ENCODE measurements at regions not wholly inside any gene's neighbourhood (a gene's known extent, or its start where the extent isn't known, plus 50 kb on each side); places are given as distances from the start of the nearest gene placed in this dataset.

DNA sequence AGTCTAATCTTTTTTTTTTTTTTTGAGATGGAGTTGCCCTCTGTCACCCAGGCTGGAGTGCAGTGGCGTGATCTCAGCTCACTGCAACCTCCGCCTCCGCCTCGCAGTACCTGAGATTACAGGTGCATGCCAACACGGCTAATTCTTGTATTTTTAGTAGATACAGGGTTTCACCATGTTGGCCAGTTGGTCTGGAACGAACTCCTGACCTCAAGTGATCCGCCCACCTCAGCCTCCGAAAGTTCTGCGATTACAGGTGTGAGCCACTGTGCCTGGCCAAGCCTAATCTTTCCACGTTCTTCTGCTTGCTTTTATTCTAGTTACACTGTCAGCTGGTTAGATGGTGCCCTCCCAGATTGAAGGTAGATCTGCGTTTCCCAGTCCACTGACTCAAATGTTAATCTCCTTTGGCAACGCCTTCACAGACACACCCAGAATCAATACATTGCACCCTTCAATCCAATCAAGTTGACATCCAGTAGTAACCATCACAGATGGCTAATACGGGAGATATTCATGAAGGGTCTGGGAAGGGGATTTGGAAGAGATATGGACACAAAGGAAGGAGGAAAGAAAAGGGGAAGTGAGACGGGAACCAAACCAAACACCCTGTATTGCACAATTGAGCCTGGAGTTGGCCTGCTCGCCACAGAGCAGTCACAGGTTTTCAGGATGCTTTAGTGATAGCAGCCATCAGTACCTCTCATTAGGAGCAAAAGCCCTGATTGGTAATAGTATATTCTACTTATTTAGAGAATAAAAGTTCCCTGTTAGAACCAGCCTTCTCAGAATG lies 229.8 kb downstream of the PIK3C3 start:
- no peak for DNase-seq (ENCODE audit: low read depth in 2 of 3, low spot score in 2 of 3)

DNA sequence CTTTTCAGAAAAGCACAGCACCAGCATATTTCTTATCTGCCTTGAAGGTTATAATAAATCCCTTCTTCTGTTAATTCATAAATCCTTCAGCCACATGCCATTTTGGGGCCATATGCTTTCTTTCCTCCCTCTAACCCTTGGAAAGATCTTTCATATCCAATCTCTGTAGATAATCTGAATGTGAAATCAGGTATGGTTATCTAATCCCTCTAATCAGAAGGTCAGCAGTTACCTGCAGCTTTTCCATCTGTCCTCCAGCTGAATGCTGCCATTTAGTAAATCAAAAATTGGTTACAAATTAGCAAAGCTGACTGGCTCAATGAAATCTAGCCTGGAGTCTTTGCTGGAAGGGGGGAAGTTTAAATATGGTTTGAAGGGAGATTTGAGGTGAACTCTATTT lies 230.5 kb downstream of the PIK3C3 start:
- DNase-seq (ENCODE audit: low read depth in 2 of 3, low spot score in 2 of 3) = no peak

DNA sequence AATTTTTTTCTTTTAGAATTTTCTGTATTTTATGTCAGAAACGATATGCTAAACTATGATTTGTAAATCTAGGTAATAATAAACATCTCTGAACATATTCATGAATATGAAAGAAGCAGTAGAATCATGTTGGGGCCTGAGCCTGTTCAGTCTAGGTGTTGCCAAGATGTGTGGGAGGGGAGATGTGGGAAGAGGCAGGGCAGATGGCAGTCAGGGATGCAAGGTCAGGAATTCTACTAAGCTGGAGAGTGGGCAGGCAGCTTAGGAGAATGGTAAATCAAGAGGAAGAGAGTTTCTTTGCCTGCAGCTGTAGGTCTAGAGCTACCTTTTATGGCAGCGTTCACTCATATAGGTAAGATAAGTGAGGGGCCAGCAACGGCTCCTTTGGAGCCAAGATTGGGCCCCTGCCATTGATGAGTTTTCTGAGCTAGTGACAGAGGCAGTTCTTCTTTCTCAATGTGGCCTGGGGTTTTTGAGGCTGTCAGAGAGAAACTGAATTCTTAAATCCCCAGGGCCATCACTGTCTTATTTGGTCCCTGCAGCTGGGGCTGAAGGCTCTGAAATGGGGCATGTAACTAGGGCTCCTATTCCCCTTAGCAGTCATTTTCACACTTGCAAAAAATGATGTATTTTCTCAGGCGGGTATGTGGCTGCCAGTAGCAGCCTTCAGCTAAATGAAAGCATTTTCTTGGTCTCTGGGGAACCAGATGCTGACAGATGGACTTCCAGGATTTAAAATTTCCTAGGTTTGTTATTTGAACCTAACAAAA lies 232.8 kb downstream of the PIK3C3 start:
- DNase-seq (ENCODE audit: low read depth in 2 of 3, low spot score in 2 of 3) = no peak

DNA sequence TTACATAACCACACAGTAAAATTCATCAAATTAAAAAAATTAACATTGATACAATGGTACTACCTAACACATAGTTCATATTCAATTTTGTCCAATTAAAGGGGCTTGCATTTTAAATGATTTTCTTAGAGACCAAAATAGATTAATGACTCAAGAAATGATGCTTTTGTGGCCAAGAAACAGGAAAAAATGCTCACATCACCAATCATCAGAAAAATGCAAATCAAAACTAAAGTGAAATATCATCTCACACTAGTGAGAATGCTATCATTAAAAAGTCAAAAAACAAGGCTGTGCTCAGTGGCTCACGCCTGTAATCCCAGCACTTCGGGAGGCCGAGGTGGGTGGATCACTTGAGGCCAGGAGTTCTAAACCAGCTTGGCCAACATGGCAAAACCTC lies 235.6 kb downstream of the PIK3C3 start:
- no peak for DNase-seq (ENCODE audit: low read depth in 2 of 3, low spot score in 2 of 3)

DNA sequence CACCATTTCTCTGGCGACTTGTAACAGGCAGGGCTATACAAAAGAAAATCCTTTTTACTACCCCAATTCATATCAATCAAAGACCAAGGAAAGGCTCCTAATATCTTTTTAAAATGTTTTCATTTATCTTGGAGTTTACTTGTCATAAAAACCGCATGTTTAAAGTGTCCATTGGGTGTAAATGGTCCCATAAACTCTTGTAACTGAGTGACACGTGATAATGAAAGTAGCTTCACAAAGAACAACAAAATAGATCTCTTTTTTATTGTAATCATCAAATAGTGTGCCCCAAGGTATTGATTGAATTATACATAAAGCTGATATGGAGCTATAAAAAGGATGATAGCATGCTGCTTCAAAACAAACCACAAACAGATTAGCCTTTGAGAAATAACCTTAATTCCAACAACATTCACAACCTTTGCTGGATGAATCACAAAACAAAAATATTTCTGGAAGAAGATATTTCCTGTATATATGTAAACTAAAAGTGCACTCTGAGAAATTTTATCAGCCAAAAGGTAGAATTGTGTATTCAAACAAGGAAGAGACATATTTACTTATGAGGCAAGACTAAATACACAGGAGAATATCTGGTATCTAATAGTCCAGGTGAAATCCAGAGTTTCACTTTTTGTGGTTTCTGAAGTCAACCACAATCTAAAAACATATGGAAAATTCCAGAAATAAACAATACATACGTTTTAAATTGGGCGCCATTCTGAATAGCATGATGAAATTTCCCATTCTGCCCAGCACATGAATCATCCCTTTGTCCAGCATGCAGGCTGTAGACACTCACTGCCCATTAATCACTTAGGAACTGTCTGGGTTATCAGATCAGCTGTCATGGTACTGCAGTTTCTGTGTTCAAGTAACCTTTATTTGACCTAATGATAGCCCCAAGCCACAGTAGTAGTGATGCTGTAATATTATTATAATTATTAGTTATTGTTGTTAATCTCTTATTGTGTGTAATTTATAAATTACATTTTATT lies 237.5 kb downstream of the PIK3C3 start:
- no peak for DNase-seq (ENCODE audit: low read depth in 2 of 3, low spot score in 2 of 3)

DNA sequence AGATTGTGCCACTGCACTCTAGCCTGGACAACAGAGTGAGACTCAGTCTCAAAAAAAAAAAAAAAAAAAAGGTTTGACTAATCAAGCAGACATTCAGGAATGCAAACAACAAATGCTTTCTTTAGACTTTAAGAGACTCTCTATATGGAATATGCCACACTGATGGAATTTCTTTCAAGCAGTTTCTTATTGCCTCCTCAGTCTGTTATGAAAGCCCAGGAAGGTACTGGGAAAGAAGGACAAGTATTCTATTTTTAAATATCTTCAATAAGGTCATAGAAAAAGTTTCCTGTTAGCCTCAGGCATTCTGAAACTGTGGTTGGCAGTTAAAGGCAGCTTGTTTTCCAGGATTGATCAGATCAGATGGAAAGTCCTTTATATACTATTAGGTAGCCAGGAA lies 241.6 kb downstream of the PIK3C3 start:
- DNase-seq (ENCODE audit: low read depth in 2 of 3, low spot score in 2 of 3) = no peak

DNA sequence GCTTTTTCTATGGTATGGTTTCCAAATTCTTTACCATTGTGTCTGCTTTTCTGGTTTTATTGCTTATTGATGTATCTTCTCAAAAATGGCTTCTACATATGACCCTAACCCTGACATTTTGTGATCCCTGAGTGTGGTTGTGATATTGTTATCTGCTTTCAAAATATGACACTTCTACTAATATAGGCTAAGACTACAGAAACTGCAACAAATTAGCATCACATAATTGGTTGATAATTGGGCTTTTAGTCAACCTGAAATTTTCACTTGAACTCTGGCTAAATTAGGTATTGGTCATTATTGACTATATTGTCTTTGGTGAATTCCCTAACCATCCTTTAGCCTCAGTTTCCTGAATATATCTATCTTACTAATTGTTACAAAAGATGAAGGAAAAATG lies 246.1 kb downstream of the PIK3C3 start:
- DNase-seq (ENCODE audit: low read depth in 2 of 3, low spot score in 2 of 3) = no peak

DNA sequence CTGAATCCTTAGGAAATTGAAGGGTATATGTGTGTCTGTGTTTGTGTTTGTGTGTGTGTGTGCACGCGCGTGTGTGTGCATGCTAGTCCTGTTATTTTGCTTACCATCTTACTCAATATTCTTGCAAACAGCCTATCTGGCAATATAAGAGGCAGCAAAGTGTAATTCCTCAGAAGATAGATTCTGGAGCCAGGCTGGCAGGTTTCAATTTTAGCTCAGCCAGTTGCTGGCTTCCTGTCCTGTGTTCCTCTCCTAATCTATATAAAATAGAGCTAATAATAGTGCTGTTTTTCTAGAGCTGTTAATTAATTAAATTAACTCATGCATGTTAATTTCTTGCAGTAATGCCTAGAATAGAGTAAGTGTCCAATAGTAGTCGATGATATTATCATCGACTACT lies 256.2 kb downstream of the PIK3C3 start:
- DNase-seq (ENCODE audit: low read depth in 2 of 3, low spot score in 2 of 3) = no peak

DNA sequence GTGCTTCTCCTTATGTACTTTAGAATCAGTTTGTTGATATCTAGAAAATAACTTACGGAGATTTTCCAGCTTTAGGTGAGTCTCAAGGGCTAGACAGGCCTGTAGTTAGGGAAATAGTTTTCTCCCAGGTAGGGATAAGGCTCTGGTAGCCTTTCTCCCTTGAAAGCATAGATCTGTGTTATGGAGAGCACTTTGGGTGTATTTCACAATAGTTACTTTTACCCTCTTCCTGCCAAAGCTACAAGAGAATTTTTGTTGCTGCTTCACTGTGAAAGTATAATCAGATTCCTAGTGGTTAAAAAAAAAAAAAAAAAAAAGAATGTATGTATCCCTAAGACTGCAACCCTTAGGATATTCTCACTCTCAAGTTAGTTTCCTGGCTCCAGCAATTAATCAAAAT lies 267.5 kb downstream of the PIK3C3 start:
- DNase-seq (ENCODE audit: low read depth in 2 of 3, low spot score in 2 of 3) = no peak

DNA sequence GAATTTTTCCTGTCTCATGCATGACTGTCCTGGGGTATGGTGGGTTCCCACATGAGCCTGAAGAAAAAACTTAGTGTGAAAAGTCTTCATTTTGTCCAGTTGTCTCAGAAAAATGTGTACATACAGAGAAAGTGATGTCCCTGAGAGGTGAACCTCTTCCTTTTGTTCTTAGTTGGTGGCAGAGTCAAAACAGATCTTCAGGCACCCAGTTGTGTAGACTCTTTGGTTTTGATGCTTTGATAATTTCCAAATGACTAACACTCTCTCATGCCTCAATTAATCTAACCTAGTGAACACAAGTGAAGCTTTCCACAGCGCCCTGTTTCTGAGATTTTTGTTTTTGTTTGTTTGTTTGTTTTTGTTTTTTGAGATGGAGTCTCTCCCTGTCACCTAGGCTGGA lies 273.5 kb downstream of the PIK3C3 start:
- DNase-seq (ENCODE audit: low read depth in 2 of 3, low spot score in 2 of 3) = no peak

DNA sequence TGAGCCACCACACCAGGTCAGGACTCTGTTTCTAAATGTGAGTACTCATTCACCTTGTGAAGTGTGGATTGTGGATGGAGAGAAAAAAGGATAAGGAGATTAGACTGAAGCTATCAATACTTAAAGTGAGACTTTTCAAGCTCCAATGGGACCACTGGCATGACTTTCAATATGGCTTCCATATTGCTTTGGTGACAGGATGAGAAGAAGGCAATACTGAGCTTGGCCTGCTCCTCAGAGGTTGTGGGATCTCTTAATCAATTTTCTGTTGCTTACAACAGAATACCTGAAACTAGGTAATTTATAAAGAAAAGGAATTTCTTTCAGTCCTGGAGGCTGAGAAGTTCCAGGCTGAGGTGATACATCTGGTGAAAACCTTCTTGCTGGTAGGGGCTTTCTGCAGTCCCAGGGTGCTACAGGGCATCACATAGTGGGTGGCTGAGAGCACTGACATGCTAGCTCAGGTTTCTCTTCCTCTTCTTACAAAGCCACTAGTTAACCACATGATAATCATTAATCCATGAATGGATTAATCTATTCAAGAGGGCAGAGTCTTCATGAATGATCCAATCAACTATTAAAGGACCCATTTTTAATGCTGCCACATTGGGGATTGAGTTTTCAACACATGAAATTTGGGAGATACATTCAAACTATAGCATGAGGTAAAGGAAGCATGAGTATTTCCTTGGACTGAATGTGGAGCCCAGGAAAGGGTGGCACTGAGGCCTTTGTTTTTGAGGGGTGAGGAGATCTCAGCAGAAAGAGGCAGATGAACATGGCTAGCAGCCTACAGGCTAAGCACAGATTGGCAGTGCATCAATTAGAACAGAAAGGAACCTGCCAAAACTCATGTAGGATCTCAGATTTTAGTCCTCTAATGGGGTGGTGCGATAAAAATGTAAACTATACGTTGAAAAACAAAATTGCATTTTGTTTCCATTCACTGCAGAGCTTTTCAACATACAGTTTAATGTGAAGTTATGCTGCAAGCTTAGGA lies 274.5 kb downstream of the PIK3C3 start:
- DNase-seq (ENCODE audit: low read depth in 2 of 3, low spot score in 2 of 3) = no peak

DNA sequence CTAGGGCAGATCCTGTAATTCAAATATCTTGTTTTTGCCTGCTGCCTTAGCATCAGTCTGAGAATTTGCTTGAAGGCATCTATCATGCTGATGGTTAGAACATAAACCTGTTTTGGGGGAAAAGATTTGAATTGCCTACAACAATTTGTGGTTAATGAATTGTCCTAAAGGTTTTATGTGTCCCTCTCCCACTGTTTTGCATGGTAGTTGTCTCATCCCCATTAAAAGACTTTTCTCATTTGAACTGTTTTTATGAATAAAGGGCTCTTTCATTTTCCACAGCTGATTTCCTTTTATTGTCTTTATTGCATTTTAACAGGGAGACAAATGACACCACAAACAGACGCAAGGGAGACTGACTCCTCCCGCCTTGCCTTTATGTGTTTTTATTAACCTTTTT lies 275.6 kb downstream of the PIK3C3 start:
- no peak for DNase-seq (ENCODE audit: low read depth in 2 of 3, low spot score in 2 of 3)

DNA sequence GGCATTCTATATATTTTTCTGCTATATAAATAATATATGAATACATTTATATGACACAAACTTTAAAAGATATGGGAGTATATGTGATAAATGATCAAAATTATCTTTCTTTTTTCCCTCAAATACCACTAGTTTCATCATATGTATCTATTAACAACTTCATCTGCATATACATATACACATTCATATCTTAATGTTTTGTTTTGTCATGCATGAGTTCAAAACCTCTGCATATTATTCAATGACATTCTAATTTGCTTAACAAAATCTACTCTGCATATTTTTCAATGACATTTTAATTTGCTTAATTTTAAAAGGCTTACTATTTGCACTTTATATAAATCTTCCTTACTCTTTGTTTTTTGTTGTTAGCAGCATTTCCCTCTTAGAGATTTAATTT lies 276.2 kb downstream of the PIK3C3 start:
- no peak for DNase-seq (ENCODE audit: low read depth in 2 of 3, low spot score in 2 of 3)

DNA sequence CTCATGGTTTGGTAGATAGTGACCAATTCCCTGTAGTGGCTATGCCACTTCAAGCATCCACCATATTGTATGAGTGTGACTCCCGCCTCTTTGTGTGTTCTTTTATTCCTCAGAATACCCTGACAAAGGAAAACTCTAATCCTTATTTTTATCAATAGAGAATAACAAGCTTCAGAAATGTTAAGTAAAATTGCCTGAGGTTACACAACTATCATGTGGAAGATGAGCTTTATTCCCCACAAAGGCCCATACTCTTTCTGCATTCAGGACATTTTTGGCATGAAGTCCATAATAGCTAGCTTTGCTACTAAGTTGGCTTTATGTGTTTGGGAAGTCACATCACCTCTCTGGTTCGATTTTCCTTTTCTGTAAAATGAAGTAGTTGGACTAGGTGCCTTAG lies 276.8 kb downstream of the PIK3C3 start:
- DNase-seq (ENCODE audit: low read depth in 2 of 3, low spot score in 2 of 3) = no peak

DNA sequence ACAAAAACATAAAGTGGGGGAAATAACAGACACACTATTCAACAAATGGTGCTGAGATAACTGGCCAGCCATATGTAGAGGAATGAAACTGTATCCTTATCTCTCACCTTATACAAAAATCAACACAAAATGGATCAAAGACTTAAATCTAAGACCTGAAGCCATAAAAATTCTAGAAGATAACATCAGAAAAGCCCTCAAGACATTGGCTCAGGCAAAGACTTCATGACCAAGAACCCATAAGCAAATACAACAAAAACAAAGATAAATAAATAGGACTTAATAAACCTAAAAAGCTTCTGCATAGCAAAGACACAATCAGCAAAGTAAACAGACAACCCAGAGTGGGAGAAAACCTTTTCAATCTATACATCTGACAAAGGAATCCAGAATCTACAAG lies 278.9 kb downstream of the PIK3C3 start:
- no peak for DNase-seq (ENCODE audit: low read depth in 2 of 3, low spot score in 2 of 3)

DNA sequence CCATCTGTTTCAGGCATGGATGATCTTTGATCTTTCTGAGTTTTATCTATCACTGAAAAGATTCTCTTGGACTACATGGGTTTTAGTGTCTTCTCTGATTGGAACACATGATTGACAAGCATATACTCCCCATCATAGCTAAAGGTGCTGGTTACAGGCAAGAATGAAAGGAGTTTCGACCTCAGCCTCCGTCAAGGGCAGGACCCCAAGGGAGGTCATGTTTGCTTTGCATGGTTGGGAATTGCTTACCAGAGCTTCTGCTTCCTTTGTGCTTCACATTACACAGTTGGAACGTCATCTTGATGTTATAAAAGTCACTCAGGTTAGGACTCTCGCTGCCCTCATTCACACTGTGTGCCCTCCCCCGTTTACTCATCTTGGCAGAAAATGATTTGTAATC lies 287.7 kb downstream of the PIK3C3 start:
- DNase-seq (ENCODE audit: low read depth in 2 of 3, low spot score in 2 of 3) = no peak

DNA sequence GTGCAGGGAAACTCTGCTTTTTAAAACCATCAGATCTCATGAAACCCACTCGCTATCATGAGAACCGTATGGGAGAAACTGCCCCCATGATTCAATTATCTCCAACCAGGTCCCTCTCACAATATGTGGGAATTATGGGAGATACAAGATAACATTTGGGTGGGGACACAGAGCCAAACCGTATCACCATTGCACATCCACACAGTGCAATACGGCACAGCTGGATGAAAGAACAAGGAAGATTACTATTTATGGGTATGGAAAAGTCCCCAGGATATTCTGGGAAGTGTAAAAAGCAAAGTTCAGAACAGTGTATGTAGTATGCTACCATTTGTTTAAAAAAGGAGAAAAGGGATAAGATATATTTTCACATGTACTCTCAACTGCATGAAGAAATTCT lies 290.1 kb downstream of the PIK3C3 start:
- no peak for DNase-seq (ENCODE audit: low read depth in 2 of 3, low spot score in 2 of 3)

DNA sequence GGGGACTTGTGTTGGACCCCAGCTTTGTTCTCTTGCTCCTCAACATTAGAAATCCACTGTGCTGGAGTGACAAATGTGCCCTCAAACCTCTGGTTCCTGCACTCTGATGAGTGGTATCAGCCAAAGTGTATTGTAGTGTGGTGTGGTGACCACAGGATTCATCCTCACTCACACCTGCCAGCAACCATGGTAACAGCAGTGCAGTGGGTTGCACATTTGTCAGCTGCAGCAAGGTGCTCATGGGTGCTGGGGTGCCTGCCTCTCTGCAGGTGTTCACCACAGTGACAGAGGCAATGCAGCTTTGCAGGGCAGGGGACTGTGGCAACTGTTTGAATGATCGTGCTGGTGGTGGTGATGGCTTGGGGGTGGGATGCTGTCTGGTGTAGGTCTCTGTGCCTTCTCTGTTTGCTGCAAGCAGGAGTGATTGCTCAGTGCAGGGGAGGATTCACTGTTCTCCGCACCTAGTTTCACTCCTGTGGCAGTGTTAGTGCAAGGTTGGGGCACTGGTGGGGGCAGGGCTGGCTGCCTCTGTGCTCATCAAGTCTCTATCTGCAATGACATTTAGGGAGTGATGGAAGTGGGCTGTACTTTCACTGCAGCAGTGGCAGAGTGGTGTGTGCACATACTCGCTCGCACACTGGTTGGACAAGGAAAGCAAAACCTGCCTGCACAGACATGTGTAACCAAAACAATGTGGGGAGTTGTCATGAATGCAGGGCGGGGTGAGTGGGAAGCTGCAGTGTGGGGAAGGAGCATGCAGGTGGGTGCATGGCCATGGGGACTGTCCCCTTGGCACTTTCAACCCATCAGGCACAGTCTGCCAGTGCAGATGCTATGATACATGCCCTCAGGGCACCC lies 301.1 kb downstream of the PIK3C3 start:
- DNase-seq (ENCODE audit: low read depth in 2 of 3, low spot score in 2 of 3) = no peak

DNA sequence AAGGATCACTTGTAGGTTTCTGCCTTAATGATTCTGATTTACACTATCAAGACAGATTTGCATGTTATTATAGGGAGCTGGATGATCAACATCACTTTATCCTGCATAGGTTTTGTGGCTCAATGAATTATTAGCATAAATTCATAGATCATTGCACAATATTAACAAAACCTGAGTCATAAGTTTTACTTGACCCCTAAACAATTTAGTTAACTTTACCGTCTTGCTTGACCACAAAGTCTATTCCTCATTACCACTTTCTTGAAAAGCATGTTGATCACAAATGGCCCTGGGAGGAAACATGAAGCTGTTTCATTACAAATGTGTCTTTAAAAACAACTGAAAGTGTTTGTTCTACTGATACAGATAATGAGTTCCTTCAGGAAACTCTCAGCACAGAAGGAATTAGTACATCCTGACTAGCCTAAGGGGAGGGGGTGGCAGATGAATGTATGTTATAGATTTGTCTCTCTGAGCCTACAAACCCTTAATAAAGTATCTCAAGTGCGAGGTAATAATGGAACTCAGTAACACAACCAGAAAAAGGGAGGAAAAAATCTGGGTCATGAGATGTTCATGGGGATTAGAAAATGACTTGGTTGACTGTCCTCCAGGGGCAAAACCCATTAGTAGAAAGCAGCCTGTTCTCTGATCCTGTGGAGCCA lies 303.4 kb downstream of the PIK3C3 start:
- DNase-seq (ENCODE audit: low read depth in 2 of 3, low spot score in 2 of 3) = no peak
